ENCODE measurements at regions not wholly inside any gene's neighbourhood (a gene's known extent, or its start where the extent isn't known, plus 50 kb on each side); places are given as distances from the start of the nearest gene placed in this dataset.
"Not testable (repeated sequence)": the region's sequence is repeated elsewhere in the genome, so short reads cannot be mapped to it uniquely, and the experiment has no call there.

DNA sequence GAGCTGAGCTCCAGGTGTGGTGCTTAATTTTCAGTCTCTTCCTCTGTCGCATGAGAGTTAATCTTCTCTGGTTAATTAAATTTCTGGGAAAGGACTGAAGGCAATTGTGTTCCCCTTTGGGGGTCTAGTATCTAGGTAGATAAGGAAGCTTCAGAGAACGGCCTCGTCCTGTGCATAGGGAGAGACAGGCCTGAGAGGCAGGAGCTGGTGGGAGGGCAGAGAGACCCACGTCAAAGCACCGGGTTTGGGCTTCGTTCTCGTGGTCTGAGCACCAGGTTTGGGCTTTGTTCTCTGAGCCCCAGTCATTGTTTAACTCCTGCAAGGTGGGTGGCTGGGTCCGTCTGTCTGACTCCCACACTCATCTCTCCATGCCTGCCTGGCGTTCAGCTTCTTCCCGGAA, 160.8 kb upstream of the PITRM1 start:
- Histone ChIP-seq H3K36me3 (ENCODE audit: insufficient read depth, low read depth, low read length) (no peaks in the 10 kb centered on the region), H3K4me3 (ENCODE audit: low read length) (no peak overlapping the region), H3K9ac (ENCODE audit: low read depth, low read length) (no peak overlapping the region), H3K27me3 (ENCODE audit: insufficient read depth, low read length) (no peaks in the 10 kb centered on the region), H3K9me3 (ENCODE audit: insufficient read depth, low read depth, low read length) (no peaks in the 10 kb centered on the region), H3K4me1 (ENCODE audit: insufficient read depth, low read length) (peaks cover 6% of the 10 kb centered on the region), H3K27ac (ENCODE audit: low read length) (no peak overlapping the region)

DNA sequence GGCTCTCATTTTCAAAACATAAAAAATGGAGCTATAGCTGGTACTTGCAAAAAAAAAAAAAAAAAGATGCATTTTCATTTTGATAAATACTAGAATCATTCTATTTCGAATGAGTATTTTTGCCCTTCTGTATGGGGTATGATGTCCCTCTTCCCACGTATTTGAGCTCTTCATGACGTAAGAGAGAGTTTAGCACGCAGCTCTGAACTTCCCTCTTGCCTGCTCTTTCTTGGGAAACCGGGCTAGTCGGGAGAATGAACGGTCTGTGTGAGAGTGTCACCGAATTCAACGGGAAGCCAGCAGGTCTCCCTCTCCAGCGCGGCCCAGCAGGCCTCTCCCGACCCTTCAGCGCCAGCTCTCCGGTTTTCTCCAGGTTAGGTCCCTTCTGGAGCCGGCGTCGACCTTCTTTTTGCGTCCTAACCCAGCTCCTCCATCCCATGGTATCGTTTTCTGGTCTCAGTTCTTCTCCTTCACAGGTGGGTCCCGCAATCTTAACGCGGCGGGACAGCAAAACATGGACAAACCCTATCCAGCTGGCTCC, 159.2 kb upstream of the PITRM1 start:
- Histone ChIP-seq H3K4me3 (ENCODE audit: low read length) (no peak overlapping the region), H3K27me3 (ENCODE audit: insufficient read depth, low read length) (no peaks in the 10 kb centered on the region), H3K36me3 (ENCODE audit: insufficient read depth, low read depth, low read length) (no peaks in the 10 kb centered on the region), H3K27ac (ENCODE audit: low read length) (no peak overlapping the region), H3K4me1 (ENCODE audit: insufficient read depth, low read length) (peaks cover 6% of the 10 kb centered on the region), H3K9ac (ENCODE audit: low read depth, low read length) (no peak overlapping the region), H3K9me3 (ENCODE audit: insufficient read depth, low read depth, low read length) (no peaks in the 10 kb centered on the region)

DNA sequence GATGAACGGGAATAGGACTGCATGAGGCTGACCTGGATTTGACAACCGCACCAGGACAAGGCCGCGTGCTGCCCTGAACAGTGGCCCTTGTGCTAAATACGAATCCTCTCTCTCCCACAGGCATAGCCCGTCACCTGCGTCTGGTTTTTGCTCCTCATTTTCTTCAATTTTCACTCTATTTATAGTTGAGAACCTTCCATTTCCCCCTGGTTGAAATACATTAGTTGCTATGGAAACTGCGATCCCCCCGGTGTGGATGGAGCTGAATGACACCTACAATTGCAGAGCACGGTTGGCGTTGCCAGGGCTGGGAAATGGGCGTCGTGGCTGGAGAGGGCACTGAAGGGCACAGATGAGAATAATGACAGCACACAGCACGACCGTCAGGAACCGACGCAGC, 158.6 kb upstream of the PITRM1 start:
- Histone ChIP-seq H3K27ac (ENCODE audit: low read length) (no peak overlapping the region), H3K4me1 (ENCODE audit: insufficient read depth, low read length) (peaks cover 6% of the 10 kb centered on the region), H3K4me3 (ENCODE audit: low read length) (no peak overlapping the region), H3K27me3 (ENCODE audit: insufficient read depth, low read length) (no peaks in the 10 kb centered on the region), H3K36me3 (ENCODE audit: insufficient read depth, low read depth, low read length) (no peaks in the 10 kb centered on the region), H3K9ac (ENCODE audit: low read depth, low read length) (no peak overlapping the region), H3K9me3 (ENCODE audit: insufficient read depth, low read depth, low read length) (no peaks in the 10 kb centered on the region)

DNA sequence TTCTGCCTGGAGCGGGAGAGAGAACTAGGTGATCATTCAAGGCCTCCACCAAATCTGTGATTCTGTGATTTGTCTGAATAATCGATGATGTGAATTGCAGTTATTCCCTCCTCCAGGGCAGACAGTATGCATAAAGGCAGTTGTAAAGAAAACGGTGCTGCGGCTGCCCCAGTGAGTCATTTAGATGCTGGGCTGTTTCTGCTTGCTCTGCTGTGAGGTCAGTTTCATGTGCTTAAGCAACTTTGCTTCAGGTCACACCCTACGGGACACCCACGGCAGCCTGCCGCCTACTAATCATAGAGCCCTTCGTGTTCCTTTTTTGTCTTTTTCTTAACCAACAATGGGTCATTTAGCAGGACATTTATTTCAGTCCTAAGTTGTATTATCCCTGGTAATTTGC, 158.1 kb upstream of the PITRM1 start:
- H3K4me1 ChIP-seq (ENCODE audit: insufficient read depth, low read length), result peaks cover 6% of the 10 kb centered on the region
- no peaks in the 10 kb centered on the region for H3K9me3 ChIP-seq (ENCODE audit: insufficient read depth, low read depth, low read length)
- no peaks in the 10 kb centered on the region for H3K27me3 ChIP-seq (ENCODE audit: insufficient read depth, low read length)
- H3K27ac ChIP-seq (ENCODE audit: low read length), result no peak overlapping the region
- H3K9ac ChIP-seq (ENCODE audit: low read depth, low read length), result no peak overlapping the region
- H3K4me3 ChIP-seq (ENCODE audit: low read length), result no peak overlapping the region
- H3K36me3 ChIP-seq (ENCODE audit: insufficient read depth, low read depth, low read length), result no peaks in the 10 kb centered on the region

DNA sequence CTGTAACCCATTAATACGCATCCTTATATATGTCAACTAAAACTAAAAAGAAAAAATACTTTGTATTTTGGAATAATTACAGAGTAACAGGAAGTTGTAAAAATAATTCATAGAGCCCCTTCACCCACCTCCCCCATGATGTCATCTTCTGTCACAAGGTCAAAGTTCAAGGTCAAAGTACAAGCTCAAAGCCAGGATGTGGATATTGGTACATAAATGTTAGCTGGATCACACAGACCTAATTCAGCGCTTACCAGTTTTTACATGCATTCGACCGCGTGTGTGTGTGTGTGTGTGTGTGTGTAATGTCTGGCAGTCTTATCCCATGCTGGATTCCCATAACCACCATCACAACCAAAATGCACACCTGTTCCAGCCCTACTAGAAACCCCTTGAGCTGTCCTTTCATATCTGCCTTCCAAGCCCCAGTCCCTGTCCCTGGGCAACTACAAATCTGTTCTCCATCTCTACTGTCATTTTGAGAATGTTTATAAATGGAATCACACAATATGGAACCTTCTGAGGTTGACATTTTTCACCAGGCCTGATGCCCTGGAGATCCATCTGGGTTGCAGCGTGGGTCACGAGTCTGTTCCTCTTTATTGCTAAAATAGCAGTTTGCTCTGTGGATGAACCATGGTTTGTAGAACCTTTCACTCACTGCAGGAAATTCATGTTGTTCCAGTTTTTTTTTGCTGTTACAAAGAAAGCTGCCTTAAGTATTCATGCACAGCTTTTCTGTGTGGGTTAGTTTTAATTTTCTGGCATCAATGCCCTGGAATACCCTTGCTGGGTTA, 153.6 kb upstream of the PITRM1 start:
- Histone ChIP-seq H3K27me3 (ENCODE audit: insufficient read depth, low read length) (no peaks in the 10 kb centered on the region), H3K9me3 (ENCODE audit: insufficient read depth, low read depth, low read length) (no peaks in the 10 kb centered on the region), H3K4me1 (ENCODE audit: insufficient read depth, low read length) (no peaks in the 10 kb centered on the region), H3K9ac (ENCODE audit: low read depth, low read length) (no peak overlapping the region), H3K27ac (ENCODE audit: low read length) (no peak overlapping the region), H3K4me3 (ENCODE audit: low read length) (no peak overlapping the region), H3K36me3 (ENCODE audit: insufficient read depth, low read depth, low read length) (no peaks in the 10 kb centered on the region)

DNA sequence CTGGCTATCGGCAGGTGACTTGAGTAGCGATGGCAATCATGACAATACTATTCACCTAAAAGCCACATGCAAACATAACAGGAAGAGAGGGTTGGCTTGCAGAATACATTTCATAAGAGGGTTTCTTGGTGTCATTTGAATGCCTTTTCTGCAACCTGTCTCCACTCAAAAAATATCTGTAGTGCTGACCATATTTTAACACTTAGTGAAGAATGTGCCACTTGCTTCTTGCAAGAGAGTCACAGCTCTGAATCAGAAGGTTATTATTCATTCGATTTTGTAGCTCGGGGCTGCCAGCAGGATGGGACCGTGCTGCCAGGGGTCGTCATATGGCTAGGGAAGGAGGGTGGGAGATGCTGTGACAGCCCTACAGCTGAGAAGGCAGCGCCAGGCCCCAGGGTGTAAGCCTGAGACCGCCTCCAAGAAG, 152.0 kb upstream of the PITRM1 start:
- H3K4me3 ChIP-seq (ENCODE audit: low read length), result no peak overlapping the region
- no peaks in the 10 kb centered on the region for H3K36me3 ChIP-seq (ENCODE audit: insufficient read depth, low read depth, low read length)
- H3K27ac ChIP-seq (ENCODE audit: low read length), result no peak overlapping the region
- no peak overlapping the region for H3K9ac ChIP-seq (ENCODE audit: low read depth, low read length)
- no peaks in the 10 kb centered on the region for H3K4me1 ChIP-seq (ENCODE audit: insufficient read depth, low read length)
- H3K9me3 ChIP-seq (ENCODE audit: insufficient read depth, low read depth, low read length), result no peaks in the 10 kb centered on the region; the same call in 1 of the 2 replicates
- no peaks in the 10 kb centered on the region for H3K27me3 ChIP-seq (ENCODE audit: insufficient read depth, low read length)

DNA sequence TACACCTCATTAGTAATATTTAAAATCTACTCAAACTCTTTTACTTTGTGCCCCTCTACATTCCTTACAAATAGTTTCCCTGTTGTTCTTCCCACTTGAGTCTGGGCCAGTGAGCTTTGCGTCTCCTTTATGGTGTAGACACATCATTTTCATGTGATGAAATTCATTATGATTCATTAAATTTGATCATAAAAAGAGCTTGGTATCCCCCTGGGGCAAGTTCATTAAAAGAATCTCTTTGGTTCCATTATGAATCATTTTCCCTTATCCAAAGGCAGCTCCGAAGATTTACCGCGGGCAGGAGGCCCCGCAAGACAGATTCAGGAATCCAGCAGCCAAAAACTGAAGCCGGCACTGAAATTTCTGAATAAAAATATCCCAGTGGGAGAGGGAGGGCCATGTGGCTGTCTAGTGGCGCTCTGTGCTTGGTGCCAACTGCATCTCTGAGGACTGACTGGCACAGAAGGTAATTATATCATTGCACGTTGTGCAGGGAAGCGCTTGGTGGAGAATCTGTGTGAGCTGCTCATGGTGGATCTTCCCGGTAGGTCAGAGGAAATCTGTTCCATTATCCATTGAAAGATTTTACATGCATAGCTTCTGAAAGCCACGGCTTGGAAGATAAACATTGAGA, 151.4 kb upstream of the PITRM1 start:
- Histone ChIP-seq H3K36me3 (ENCODE audit: insufficient read depth, low read depth, low read length) (no peaks in the 10 kb centered on the region), H3K4me1 (ENCODE audit: insufficient read depth, low read length) (no peaks in the 10 kb centered on the region), H3K9ac (ENCODE audit: low read depth, low read length) (no peak overlapping the region), H3K27me3 (ENCODE audit: insufficient read depth, low read length) (no peaks in the 10 kb centered on the region), H3K4me3 (ENCODE audit: low read length) (no peak overlapping the region), H3K27ac (ENCODE audit: low read length) (no peak overlapping the region), H3K9me3 (ENCODE audit: insufficient read depth, low read depth, low read length) (no peaks in the 10 kb centered on the region; the same call in 1 of the 2 replicates)

DNA sequence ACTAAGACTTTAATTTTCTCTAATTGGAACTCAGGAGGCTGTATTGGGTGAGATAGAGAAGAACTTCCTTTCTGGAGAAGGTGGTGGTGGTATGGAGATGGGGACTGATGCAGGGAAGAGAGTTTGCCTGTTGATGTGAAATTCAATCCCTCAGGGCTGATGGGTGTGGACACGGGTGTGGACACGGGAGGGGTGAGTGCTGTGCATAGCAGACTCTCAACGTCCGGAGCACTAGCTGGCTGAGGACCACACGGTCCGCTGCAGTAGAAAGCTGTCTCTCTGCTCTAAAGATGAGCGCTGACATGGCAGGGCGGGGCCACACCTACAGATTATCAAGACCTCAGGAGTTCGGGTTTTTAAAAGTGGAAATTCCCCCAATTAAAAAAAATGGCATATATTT, 148.5 kb upstream of the PITRM1 start:
- Histone ChIP-seq H3K4me3 (ENCODE audit: low read length) (no peak overlapping the region), H3K4me1 (ENCODE audit: insufficient read depth, low read length) (no peaks in the 10 kb centered on the region), H3K27ac (ENCODE audit: low read length) (no peak overlapping the region), H3K36me3 (ENCODE audit: insufficient read depth, low read depth, low read length) (no peaks in the 10 kb centered on the region), H3K27me3 (ENCODE audit: insufficient read depth, low read length) (no peaks in the 10 kb centered on the region), H3K9ac (ENCODE audit: low read depth, low read length) (no peak overlapping the region), H3K9me3 (ENCODE audit: insufficient read depth, low read depth, low read length) (no peaks in the 10 kb centered on the region; the same call in 1 of the 2 replicates)

DNA sequence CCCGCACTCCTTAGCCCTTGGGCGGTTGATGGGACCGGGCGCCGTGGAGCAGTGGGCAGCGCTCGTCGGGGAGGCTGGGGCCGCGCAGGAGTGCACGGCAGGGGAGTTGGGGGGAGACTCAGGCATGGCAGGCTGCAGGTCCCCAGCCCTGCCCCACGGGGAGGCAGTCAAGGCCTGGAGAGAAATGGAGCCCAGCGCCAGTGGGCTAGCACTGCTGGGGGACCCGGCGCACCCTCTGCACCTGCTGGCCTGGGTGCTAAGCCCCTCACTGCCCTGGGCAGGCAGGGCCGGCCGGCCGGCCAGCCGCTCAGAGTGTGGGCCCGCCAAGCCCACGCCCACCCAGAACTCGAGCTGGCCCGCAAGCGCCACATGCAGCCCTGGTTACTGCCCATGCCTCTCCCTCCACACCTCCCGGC, 147.2 kb upstream of the PITRM1 start:
- Histone ChIP-seq H3K9me3 (ENCODE audit: insufficient read depth, low read depth, low read length) (no peaks in the 10 kb centered on the region; the same call in 1 of the 2 replicates), H3K27me3 (ENCODE audit: insufficient read depth, low read length) (no peaks in the 10 kb centered on the region), H3K27ac (ENCODE audit: low read length) (no peak overlapping the region), H3K4me1 (ENCODE audit: insufficient read depth, low read length) (no peaks in the 10 kb centered on the region), H3K4me3 (ENCODE audit: low read length) (no peak overlapping the region), H3K9ac (ENCODE audit: low read depth, low read length) (no peak overlapping the region), H3K36me3 (ENCODE audit: insufficient read depth, low read depth, low read length) (no peaks in the 10 kb centered on the region)

DNA sequence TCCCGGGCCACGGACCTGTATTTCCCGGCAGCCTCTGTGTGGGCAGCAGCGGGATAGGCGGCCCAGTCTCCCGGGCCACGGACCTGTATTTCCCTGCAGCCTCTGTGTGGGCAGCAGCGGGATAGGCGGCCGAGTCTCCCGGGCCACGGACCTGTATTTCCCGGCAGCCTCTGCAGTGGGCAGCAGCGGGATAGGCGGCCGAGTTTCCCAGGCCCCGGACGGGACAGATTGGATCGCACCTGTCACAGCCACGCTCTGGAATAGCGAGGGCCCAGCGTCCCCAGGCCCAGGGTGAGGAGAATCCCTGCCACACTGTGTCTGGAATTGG, 145.9 kb upstream of the PITRM1 start:
- H3K9me3 ChIP-seq (ENCODE audit: insufficient read depth, low read depth, low read length); H3K4me3 ChIP-seq (ENCODE audit: low read length); H3K4me1 ChIP-seq (ENCODE audit: insufficient read depth, low read length); H3K27me3 ChIP-seq (ENCODE audit: insufficient read depth, low read length); H3K36me3 ChIP-seq (ENCODE audit: insufficient read depth, low read depth, low read length); H3K9ac ChIP-seq (ENCODE audit: low read depth, low read length); H3K27ac ChIP-seq (ENCODE audit: low read length): not testable (repeated sequence)

DNA sequence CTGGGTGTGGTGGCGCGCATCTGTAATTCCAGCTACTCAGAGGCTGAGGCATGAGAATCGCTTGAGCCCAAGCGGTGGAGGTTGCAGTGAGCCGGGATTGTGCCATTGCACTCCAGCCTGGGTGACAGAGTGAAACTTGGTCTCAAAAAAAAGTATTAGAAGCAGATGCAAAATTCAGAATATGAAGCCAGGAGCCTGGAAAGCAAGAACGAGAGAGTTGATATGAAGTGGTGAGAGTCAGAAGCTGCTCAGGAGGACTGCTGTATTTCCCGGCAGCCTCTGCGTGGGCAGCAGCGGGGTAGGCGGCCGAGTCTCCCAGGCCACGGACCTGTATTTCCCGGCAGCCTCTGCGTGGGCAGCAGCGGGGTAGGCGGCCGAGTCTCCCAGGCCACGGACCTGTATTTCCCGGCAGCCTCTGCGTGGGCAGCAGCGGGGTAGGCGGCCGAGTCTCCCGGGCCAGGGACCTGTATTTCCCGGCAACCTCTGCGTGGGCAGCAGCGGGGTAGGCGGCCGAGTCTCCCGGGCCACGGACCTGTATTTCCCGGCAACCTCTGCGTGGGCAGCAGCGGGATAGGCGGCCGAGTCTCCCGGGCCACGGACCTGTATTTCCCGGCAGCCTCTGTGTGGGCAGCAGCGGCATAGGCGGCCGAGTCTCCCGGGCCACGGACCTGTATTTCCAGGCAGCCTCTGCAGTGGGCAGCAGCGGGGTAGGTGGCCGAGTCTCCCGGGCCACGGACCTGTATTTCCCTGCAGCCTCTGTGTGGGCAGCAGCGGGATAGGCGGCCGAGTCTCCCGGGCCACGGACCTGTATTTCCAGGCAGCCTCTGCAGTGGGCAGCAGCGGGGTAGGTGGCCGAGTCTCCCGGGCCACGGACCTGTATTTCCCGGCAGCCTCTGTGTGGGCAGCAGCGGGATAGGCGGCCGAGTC, 145.2 kb upstream of the PITRM1 start:
- not testable (repeated sequence) for H3K36me3 ChIP-seq (ENCODE audit: insufficient read depth, low read depth, low read length); H3K27me3 ChIP-seq (ENCODE audit: insufficient read depth, low read length); H3K27ac ChIP-seq (ENCODE audit: low read length); H3K4me3 ChIP-seq (ENCODE audit: low read length); H3K9me3 ChIP-seq (ENCODE audit: insufficient read depth, low read depth, low read length); H3K9ac ChIP-seq (ENCODE audit: low read depth, low read length); H3K4me1 ChIP-seq (ENCODE audit: insufficient read depth, low read length)

Measured in iPS-20b (cell line).